Lung (tissue), 11 donors: ENCODE measurements at regions not wholly inside any gene's neighbourhood (a gene's known extent, or its start where the extent isn't known, plus 50 kb on each side); places are given as distances from the start of the nearest gene placed in this dataset.

Source experiments
- ATAC-seq: fragments of 200-7000 bp; cut with Tn5 transposase; one replicate; pipeline ENCODE4 v1.9.1; 2020; ENCODE audit warnings: moderate number of reproducible peaks; ENCODE audit not compliant: insufficient read depth, low FRiP score
- DNase-seq, 3 donors: peaks; one replicate each; pipeline ENCODE4 v3.0.0-alpha.2; 2013 to 2017
- H3K27ac ChIP-seq, 2 donors: one replicate each; pipeline ENCODE4 v1.5.1; 2013; ENCODE audit warnings: mild to moderate bottlenecking in 2 of 2, moderate library complexity in 2 of 2, control low read depth in 1 of 2, inconsistent platforms in 1 of 2, low read depth in 1 of 2, low read length in 1 of 2
- H3K27me3 ChIP-seq, 3 donors: one replicate each; pipeline ENCODE4 v1.5.1; 2013; ENCODE audit warnings: low read length in 2 of 3; ENCODE audit not compliant: control insufficient read depth in 3 of 3, insufficient read depth in 3 of 3
- H3K36me3 ChIP-seq, 4 donors: one replicate each; pipeline ENCODE4 v1.5.1; 2013; ENCODE audit warnings: low read length in 4 of 4, mild to moderate bottlenecking in 1 of 4, moderate library complexity in 1 of 4; ENCODE audit not compliant: control insufficient read depth in 4 of 4, insufficient read depth in 4 of 4
- H3K4me1 ChIP-seq, 5 donors: one replicate each; pipeline ENCODE4 v1.5.1; 2013; ENCODE audit warnings: low read length in 5 of 5, mild to moderate bottlenecking in 2 of 5, moderate library complexity in 1 of 5; ENCODE audit not compliant: control insufficient read depth in 5 of 5, insufficient read depth in 5 of 5
- H3K4me3 ChIP-seq: one replicate; pipeline ENCODE4 v1.5.1; 2013; ENCODE audit warnings: mild to moderate bottlenecking, control low read depth, moderate library complexity
- H3K9ac ChIP-seq, 2 donors: one replicate each; pipeline ENCODE4 v1.5.1; 2013; ENCODE audit warnings: low read length in 2 of 2, control low read depth in 1 of 2; ENCODE audit not compliant: insufficient read depth in 1 of 2
- H3K9me3 ChIP-seq, 4 donors: one replicate each; pipeline ENCODE4 v1.5.1; 2013; ENCODE audit warnings: low read length in 3 of 4, mild to moderate bottlenecking in 1 of 4, moderate library complexity in 1 of 4; ENCODE audit not compliant: control insufficient read depth in 4 of 4, insufficient read depth in 3 of 4
- WGBS, 2 donors: extraction: QIAGEN DNeasy Blood & Tissue Kit; methylation state at CpG; one replicate each; pipeline ENCODE4 v1.1.7; 2013; 5-methylcytosine and 5-hydroxymethylcytosine counted together
- TF ChIP-seq, protein P1 (sequence below): IDR thresholded peaks from 2 replicates; pipeline ENCODE4 v1.5.1; 2012; ENCODE audit warnings: mild to moderate bottlenecking; ENCODE audit errors: control extremely low read depth, extremely low read depth
- donor health status: control.
- donor health status: control.
- donor health status: Bipolar disorder and iron deficiency.
- donor health status: healthy.
- donor health status: DM: yes; HTN: yes; CAD: no.

DNA sequence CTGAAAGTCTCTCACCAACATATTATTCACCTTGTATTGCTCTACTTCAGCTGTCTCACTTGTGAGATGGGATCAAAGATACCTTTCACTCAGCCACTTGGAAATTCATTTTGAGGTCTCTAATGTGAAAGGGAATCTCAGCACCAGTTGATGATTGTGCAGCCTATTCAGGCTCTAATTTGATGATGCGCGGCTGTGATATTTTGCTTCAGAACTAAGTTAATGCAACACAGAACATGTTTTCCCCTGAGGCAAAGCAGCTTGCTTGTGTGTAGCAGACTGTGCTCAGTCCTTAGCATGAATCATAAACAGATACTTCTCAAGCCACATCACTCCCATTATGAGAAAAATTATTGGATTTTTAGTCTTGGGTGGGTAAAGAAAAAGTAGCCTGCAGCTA lies 378.8 kb downstream of the OSTF1 start:
- Histone ChIP-seq H3K27me3 (no peaks in the 10 kb centered on the region), H3K36me3 (no peaks in the 10 kb centered on the region), H3K9me3 (no peaks in the 10 kb centered on the region), H3K9ac (no peak overlapping the region), H3K4me1 (no peaks in the 10 kb centered on the region), H3K27ac (no peak overlapping the region), H3K4me3 (no peak overlapping the region)
- whole genome bisulfite sequencing, 2 donors = 96 to 98% methylated on average over 2 of the region's 2 CpGs
- ATAC-seq = no peak
- TF ChIP-seq, protein P1, sequence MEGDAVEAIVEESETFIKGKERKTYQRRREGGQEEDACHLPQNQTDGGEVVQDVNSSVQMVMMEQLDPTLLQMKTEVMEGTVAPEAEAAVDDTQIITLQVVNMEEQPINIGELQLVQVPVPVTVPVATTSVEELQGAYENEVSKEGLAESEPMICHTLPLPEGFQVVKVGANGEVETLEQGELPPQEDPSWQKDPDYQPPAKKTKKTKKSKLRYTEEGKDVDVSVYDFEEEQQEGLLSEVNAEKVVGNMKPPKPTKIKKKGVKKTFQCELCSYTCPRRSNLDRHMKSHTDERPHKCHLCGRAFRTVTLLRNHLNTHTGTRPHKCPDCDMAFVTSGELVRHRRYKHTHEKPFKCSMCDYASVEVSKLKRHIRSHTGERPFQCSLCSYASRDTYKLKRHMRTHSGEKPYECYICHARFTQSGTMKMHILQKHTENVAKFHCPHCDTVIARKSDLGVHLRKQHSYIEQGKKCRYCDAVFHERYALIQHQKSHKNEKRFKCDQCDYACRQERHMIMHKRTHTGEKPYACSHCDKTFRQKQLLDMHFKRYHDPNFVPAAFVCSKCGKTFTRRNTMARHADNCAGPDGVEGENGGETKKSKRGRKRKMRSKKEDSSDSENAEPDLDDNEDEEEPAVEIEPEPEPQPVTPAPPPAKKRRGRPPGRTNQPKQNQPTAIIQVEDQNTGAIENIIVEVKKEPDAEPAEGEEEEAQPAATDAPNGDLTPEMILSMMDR = no peak
- DNase-seq = no peak

DNA sequence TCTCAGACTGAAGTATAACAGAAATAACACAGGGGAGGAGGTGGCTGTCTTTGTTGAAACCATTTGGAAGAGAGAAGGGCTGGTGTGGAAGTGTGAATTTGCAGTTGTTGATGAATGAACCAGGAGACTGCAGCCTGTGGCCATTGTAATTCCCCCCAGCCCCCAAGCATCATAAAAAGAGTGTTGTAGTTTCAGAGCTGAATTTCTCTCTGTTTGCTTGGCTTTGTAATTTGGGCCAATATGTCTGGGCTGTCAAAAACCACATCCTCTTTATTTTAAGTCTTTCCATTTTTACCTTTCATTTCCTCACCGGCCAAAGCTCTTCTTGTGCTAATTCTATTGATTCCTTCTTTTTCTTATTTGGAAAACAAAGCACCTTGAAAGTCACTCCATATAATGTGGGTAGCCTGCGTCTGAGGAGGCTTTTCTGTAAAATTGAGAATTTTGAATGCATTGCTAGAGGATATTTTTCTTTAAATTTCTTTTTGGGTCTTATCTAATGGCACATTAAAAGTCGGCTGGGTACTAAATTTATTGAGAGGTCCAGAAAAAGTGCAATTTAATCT lies 383.3 kb downstream of the OSTF1 start:
- H3K27ac ChIP-seq = no peak overlapping the region
- H3K4me1 ChIP-seq = no peaks in the 10 kb centered on the region
- TF ChIP-seq, protein P1 = no peak
- no peak for DNase-seq
- no peaks in the 10 kb centered on the region for H3K36me3 ChIP-seq
- H3K27me3 ChIP-seq = no peaks in the 10 kb centered on the region
- no peak overlapping the region for H3K9ac ChIP-seq
- H3K4me3 ChIP-seq = no peak overlapping the region
- H3K9me3 ChIP-seq = no peaks in the 10 kb centered on the region
- WGBS, 2 donors = 60 to 65% methylated on average over 3 of the region's 3 CpGs
- no peak for ATAC-seq

DNA sequence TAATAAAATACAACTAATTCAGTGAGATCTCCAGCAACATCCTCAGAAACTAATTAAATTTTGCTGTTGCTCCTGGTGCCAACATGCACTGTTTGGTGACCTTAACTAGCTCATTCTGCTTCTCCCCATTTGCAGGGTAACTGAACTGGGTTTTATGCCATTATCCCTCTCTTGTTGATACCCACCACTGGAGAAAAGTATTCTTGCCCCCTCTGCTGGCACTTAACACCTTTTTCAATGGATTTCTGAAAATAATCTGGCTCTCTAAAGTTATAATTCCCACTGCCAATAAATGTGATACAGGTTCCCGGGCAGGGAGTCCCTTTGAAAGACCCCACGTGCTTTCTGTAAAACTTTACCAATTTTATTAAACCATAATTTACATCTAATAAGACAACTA lies 394.3 kb downstream of the OSTF1 start:
- H3K4me1 ChIP-seq = no peaks in the 10 kb centered on the region
- H3K4me3 ChIP-seq = no peak overlapping the region
- 84 to 88% methylated on average over 2 of the region's 2 CpGs for WGBS, 2 donors
- ATAC-seq = no peak
- TF ChIP-seq, protein P1 = no peak
- H3K27ac ChIP-seq = no peak overlapping the region
- H3K9ac ChIP-seq = no peak overlapping the region
- H3K27me3 ChIP-seq = no peaks in the 10 kb centered on the region
- DNase-seq = no peak
- H3K9me3 ChIP-seq = peaks cover 0 to 2% (median 0%) of the 10 kb centered on the region in 4 donors
- no peaks in the 10 kb centered on the region for H3K36me3 ChIP-seq

DNA sequence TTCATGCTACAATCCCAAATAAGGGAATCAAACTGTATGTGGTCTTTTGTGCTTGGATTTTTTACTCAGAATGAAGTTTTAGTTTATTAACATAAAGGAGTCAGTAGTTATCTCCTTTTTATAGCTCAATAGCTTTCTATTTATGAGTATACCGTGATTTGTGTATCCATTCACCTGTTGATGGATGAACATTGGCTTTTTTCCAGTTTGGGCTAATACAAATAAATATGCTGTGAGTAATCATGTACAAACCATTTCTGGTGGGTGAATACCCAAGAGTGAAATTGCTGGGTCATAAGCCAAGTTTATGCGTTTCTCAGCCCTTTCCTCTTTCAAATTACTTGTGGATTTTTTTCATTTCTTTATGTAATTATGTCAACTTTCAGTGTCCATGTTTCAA lies 395.3 kb downstream of the OSTF1 start:
- Histone ChIP-seq H3K4me1 (no peaks in the 10 kb centered on the region), H3K4me3 (no peak overlapping the region), H3K9ac (no peak overlapping the region), H3K27me3 (no peaks in the 10 kb centered on the region), H3K27ac (no peak overlapping the region), H3K36me3 (no peaks in the 10 kb centered on the region), H3K9me3 (no peaks in the 10 kb centered on the region)
- WGBS, 2 donors = 48 to 62% methylated on average over 2 of the region's 2 CpGs
- ATAC-seq (no peak), DNase-seq (no peak)
- TF ChIP-seq, protein P1 = no peak
